ENCODE measurements at regions not wholly inside any gene's neighbourhood (a gene's known extent, or its start where the extent isn't known, plus 50 kb on each side); places are given as distances from the start of the nearest gene placed in this dataset.
A peak's percentile ranks its signal among the peaks of the same experiment; 100 is the strongest.

GRCh38 chr6:85355816-85356215 lies 94.1 kb upstream of the NT5E start:
- no peak overlapping the region for H3K9ac ChIP-seq (ENCODE audit: low read length)
- H3K4me1 ChIP-seq (ENCODE audit: control insufficient read depth, low read depth, low read length), result no peaks in the 10 kb centered on the region
- no peak overlapping the region for H2BK5ac ChIP-seq (ENCODE audit: low read length)
- no peak overlapping the region for H4K5ac ChIP-seq (ENCODE audit: low read length)
- H3K23ac ChIP-seq (ENCODE audit: low read length), result no peak overlapping the region
- H3K4ac ChIP-seq (ENCODE audit: low read depth, low read length), result no peak overlapping the region
- H3K18ac ChIP-seq (ENCODE audit: low read length), result no peak overlapping the region
- no peaks in the 10 kb centered on the region for H3K27me3 ChIP-seq (ENCODE audit: insufficient read depth, low read length, poor library complexity)
- no peaks in the 10 kb centered on the region for H3K79me1 ChIP-seq (ENCODE audit: low read length)
- no peak overlapping the region for H2BK15ac ChIP-seq (replicated peaks; ENCODE audit: low read depth)
- no peak overlapping the region for H2BK120ac ChIP-seq (ENCODE audit: low read depth, low read length)
- H2AK5ac ChIP-seq (ENCODE audit: low read length), result no peak overlapping the region
- no CpG with 5 or more reads among the region's 2 CpGs for WGBS (ENCODE audit: extremely low coverage, insufficient coverage, low lambda C conversion rate)
- no peak overlapping the region for H3K27ac ChIP-seq (ENCODE audit: low read depth, low read length)
- H3K79me2 ChIP-seq (ENCODE audit: control insufficient read depth, insufficient read depth, low read length), result no peaks in the 10 kb centered on the region
- no peak overlapping the region for H3K4me2 ChIP-seq (ENCODE audit: low read length)
- H3K4me3 ChIP-seq (ENCODE audit: low read length), result no peak overlapping the region
- H3K56ac ChIP-seq (ENCODE audit: low read length), result no peak overlapping the region
- H3K36me3 ChIP-seq (ENCODE audit: control insufficient read depth, insufficient read depth, low read length), result no peaks in the 10 kb centered on the region
- no peak for DNase-seq
- no peak overlapping the region for H4K8ac ChIP-seq (ENCODE audit: low read depth, low read length)

DNA sequence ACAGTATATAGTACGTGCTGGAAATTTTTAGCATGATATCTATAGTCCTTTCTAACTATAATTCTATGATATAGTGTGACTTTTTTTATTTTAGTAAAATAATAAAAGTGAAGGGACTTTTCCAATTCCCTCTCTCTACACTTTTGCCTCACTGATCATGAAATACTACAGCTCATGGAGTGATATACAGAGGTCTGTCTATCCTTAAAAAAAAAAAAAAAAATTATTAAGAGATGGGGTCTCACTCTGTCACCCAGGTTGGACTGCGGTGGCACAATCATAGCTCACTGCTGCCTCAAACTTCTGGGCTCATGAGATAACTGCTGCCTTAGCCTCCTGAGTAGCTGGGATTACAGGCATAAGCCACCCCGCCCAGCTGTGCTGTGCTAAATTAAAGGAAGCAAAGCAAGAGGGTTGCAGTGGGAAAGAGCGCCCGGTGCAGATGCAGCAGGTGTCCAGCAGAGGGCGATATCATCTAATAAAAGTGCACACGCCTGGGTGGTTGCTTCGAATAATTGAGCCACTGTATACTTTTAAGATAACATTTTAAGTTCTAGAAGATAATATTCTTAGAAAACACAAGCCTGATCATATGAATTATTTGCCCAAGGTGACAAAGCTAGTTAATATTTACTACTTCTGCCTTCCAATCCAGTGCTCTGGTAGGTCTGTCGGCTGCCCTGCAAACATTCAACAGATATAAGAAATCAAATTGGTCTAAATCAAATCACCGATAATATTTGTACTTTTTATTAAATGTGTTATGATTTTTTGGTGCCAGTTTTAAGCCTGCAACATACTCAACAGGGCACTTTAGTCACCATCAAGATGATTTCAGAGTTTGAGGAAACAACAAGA lies 94.9 kb upstream of the NT5E start:
- Histone ChIP-seq H3K4ac (ENCODE audit: low read depth, low read length) (no peak overlapping the region), H3K27me3 (ENCODE audit: insufficient read depth, low read length, poor library complexity) (no peaks in the 10 kb centered on the region), H3K79me1 (ENCODE audit: low read length) (no peaks in the 10 kb centered on the region), H2BK15ac (replicated peaks; ENCODE audit: low read depth) (no peak overlapping the region), H2AK5ac (ENCODE audit: low read length) (no peak overlapping the region), H4K8ac (ENCODE audit: low read depth, low read length) (no peak overlapping the region), H3K4me1 (ENCODE audit: control insufficient read depth, low read depth, low read length) (no peaks in the 10 kb centered on the region), H3K23ac (ENCODE audit: low read length) (no peak overlapping the region), H3K4me3 (ENCODE audit: low read length) (no peak overlapping the region), H4K5ac (ENCODE audit: low read length) (no peak overlapping the region), H3K27ac (ENCODE audit: low read depth, low read length) (no peak overlapping the region), H3K79me2 (ENCODE audit: control insufficient read depth, insufficient read depth, low read length) (no peaks in the 10 kb centered on the region), H2BK5ac (ENCODE audit: low read length) (no peak overlapping the region), H3K36me3 (ENCODE audit: control insufficient read depth, insufficient read depth, low read length) (no peaks in the 10 kb centered on the region), H3K4me2 (ENCODE audit: low read length) (no peak overlapping the region), H3K56ac (ENCODE audit: low read length) (no peak overlapping the region), H3K9ac (ENCODE audit: low read length) (no peak overlapping the region), H2BK120ac (ENCODE audit: low read depth, low read length) (no peak overlapping the region), H3K18ac (ENCODE audit: low read length) (no peak overlapping the region)
- peak; percentile 70 for DNase-seq
- WGBS (ENCODE audit: extremely low coverage, insufficient coverage, low lambda C conversion rate), result no CpG with 5 or more reads among the region's 10 CpGs

DNA sequence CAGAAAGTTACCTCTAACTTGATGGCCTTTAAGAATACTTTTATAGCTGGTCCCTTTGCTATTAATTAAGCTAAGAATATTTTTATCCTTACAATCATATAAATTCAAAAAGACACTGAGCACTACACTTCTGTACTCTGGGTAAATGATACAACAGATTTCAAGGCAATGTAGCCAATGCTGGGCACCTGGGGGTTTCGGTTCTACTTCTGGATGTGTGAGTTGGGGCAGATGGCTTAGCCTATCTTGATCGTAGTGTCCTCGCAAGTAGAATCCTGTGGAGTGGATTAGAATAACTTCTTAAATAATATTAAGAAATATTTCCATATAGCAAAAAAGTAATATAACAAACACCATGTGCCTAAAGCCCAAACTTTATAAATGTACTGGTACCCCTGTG lies 96.9 kb upstream of the NT5E start:
- Histone ChIP-seq H2BK15ac (replicated peaks; ENCODE audit: low read depth) (no peak overlapping the region), H3K4me3 (ENCODE audit: low read length) (no peak overlapping the region), H2BK120ac (ENCODE audit: low read depth, low read length) (no peak overlapping the region), H3K4ac (ENCODE audit: low read depth, low read length) (no peak overlapping the region), H3K36me3 (ENCODE audit: control insufficient read depth, insufficient read depth, low read length) (no peaks in the 10 kb centered on the region), H3K79me2 (ENCODE audit: control insufficient read depth, insufficient read depth, low read length) (no peaks in the 10 kb centered on the region), H3K56ac (ENCODE audit: low read length) (no peak overlapping the region), H2BK5ac (ENCODE audit: low read length) (no peak overlapping the region), H3K27me3 (ENCODE audit: insufficient read depth, low read length, poor library complexity) (no peaks in the 10 kb centered on the region), H4K8ac (ENCODE audit: low read depth, low read length) (no peak overlapping the region), H3K27ac (ENCODE audit: low read depth, low read length) (no peak overlapping the region), H3K18ac (ENCODE audit: low read length) (no peak overlapping the region), H3K9ac (ENCODE audit: low read length) (no peak overlapping the region), H3K23ac (ENCODE audit: low read length) (no peak overlapping the region), H3K79me1 (ENCODE audit: low read length) (no peaks in the 10 kb centered on the region), H2AK5ac (ENCODE audit: low read length) (no peak overlapping the region), H4K5ac (ENCODE audit: low read length) (no peak overlapping the region), H3K4me1 (ENCODE audit: control insufficient read depth, low read depth, low read length) (no peaks in the 10 kb centered on the region), H3K4me2 (ENCODE audit: low read length) (no peak overlapping the region)
- no CpG with 5 or more reads among the region's 3 CpGs for WGBS (ENCODE audit: extremely low coverage, insufficient coverage, low lambda C conversion rate)
- DNase-seq, result no peak

DNA sequence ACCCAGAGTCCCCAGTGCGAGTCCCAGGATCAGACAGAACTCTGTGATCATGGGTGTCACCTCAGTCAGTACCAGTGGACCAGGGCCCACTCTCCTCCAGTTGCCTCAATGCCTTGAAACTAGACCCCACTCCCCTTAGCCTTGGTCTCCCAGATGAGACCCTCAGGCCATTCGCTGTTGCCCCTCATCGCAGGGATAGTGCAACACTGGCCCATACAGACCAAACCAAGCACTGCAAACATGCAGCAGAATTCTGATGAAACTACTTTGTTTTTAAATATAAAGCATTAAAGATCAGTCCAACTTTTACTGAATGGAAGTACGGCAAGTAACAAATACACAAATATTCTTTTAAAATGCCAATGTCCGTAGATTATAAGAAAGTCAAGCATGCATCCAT lies 101.2 kb upstream of the NT5E start:
- no peak overlapping the region for H4K5ac ChIP-seq (ENCODE audit: low read length)
- no peak overlapping the region for H3K9ac ChIP-seq (ENCODE audit: low read length)
- no peaks in the 10 kb centered on the region for H3K36me3 ChIP-seq (ENCODE audit: control insufficient read depth, insufficient read depth, low read length)
- no peak overlapping the region for H3K56ac ChIP-seq (ENCODE audit: low read length)
- WGBS (ENCODE audit: extremely low coverage, insufficient coverage, low lambda C conversion rate), result no CpG with 5 or more reads among the region's 5 CpGs
- no peaks in the 10 kb centered on the region for H3K4me1 ChIP-seq (ENCODE audit: control insufficient read depth, low read depth, low read length)
- H3K27ac ChIP-seq (ENCODE audit: low read depth, low read length), result no peak overlapping the region
- no peaks in the 10 kb centered on the region for H3K79me1 ChIP-seq (ENCODE audit: low read length)
- H2BK120ac ChIP-seq (ENCODE audit: low read depth, low read length), result no peak overlapping the region
- no peak overlapping the region for H2BK15ac ChIP-seq (replicated peaks; ENCODE audit: low read depth)
- no peak overlapping the region for H3K4me2 ChIP-seq (ENCODE audit: low read length)
- H3K18ac ChIP-seq (ENCODE audit: low read length), result no peak overlapping the region
- H3K4ac ChIP-seq (ENCODE audit: low read depth, low read length), result no peak overlapping the region
- H3K79me2 ChIP-seq (ENCODE audit: control insufficient read depth, insufficient read depth, low read length), result no peaks in the 10 kb centered on the region
- no peak overlapping the region for H3K4me3 ChIP-seq (ENCODE audit: low read length)
- no peaks in the 10 kb centered on the region for H3K27me3 ChIP-seq (ENCODE audit: insufficient read depth, low read length, poor library complexity)
- H2BK5ac ChIP-seq (ENCODE audit: low read length), result no peak overlapping the region
- no peak overlapping the region for H3K23ac ChIP-seq (ENCODE audit: low read length)
- DNase-seq, result peak; percentile 21
- H2AK5ac ChIP-seq (ENCODE audit: low read length), result no peak overlapping the region
- H4K8ac ChIP-seq (ENCODE audit: low read depth, low read length), result no peak overlapping the region

- H4K8ac ChIP-seq (ENCODE audit: low read depth, low read length), result no peak overlapping the region
- no peak overlapping the region for H2BK15ac ChIP-seq (replicated peaks; ENCODE audit: low read depth)
- H2AK5ac ChIP-seq (ENCODE audit: low read length), result no peak overlapping the region
- H4K5ac ChIP-seq (ENCODE audit: low read length), result no peak overlapping the region
- H3K4me3 ChIP-seq (ENCODE audit: low read length), result no peak overlapping the region
- no peak overlapping the region for H3K9ac ChIP-seq (ENCODE audit: low read length)
- H3K27ac ChIP-seq (ENCODE audit: low read depth, low read length), result no peak overlapping the region
- no peaks in the 10 kb centered on the region for H3K36me3 ChIP-seq (ENCODE audit: control insufficient read depth, insufficient read depth, low read length)
- H3K4me1 ChIP-seq (ENCODE audit: control insufficient read depth, low read depth, low read length), result no peaks in the 10 kb centered on the region
- no peak overlapping the region for H2BK5ac ChIP-seq (ENCODE audit: low read length)
- no peak overlapping the region for H3K56ac ChIP-seq (ENCODE audit: low read length)
- WGBS (ENCODE audit: extremely low coverage, insufficient coverage, low lambda C conversion rate), result no CpG with 5 or more reads among the region's 1 CpG
- H3K27me3 ChIP-seq (ENCODE audit: insufficient read depth, low read length, poor library complexity), result no peaks in the 10 kb centered on the region
- no peak overlapping the region for H3K4me2 ChIP-seq (ENCODE audit: low read length)
- no peaks in the 10 kb centered on the region for H3K79me2 ChIP-seq (ENCODE audit: control insufficient read depth, insufficient read depth, low read length)
- DNase-seq, result no peak
- no peak overlapping the region for H2BK120ac ChIP-seq (ENCODE audit: low read depth, low read length)
- H3K23ac ChIP-seq (ENCODE audit: low read length), result no peak overlapping the region
- no peaks in the 10 kb centered on the region for H3K79me1 ChIP-seq (ENCODE audit: low read length)
- no peak overlapping the region for H3K18ac ChIP-seq (ENCODE audit: low read length)
- H3K4ac ChIP-seq (ENCODE audit: low read depth, low read length), result no peak overlapping the region
Observed at GRCh38 chr6:85347812-85348211, 102.1 kb upstream of the NT5E start.

DNA sequence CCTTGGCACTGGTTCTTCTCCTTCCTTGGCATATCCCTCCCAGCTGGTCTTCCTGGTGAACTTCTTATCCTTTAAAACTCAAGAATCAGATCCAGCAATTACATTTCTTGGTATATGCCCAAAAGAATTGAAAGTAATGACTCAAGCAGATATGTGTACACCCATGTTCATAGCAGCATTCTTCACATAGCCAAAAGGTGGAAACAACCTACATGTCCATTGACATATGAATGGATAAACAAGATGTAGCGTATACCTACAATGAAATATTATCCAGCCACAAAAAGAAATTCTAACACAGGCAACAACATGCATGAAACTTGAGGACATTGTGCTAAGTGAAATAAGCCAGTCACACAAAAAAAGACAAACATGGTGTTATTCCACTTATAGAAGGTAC lies 103.7 kb upstream of the NT5E start:
- Histone ChIP-seq H3K27ac (ENCODE audit: low read depth, low read length) (no peak overlapping the region), H3K23ac (ENCODE audit: low read length) (no peak overlapping the region), H2BK15ac (replicated peaks; ENCODE audit: low read depth) (no peak overlapping the region), H3K4me1 (ENCODE audit: control insufficient read depth, low read depth, low read length) (no peaks in the 10 kb centered on the region), H2BK5ac (ENCODE audit: low read length) (no peak overlapping the region), H4K5ac (ENCODE audit: low read length) (no peak overlapping the region), H3K56ac (ENCODE audit: low read length) (no peak overlapping the region), H4K8ac (ENCODE audit: low read depth, low read length) (no peak overlapping the region), H3K27me3 (ENCODE audit: insufficient read depth, low read length, poor library complexity) (no peaks in the 10 kb centered on the region), H3K4me3 (ENCODE audit: low read length) (no peak overlapping the region), H3K18ac (ENCODE audit: low read length) (no peak overlapping the region), H2AK5ac (ENCODE audit: low read length) (no peak overlapping the region), H3K4ac (ENCODE audit: low read depth, low read length) (no peak overlapping the region), H3K9ac (ENCODE audit: low read length) (no peak overlapping the region), H3K36me3 (ENCODE audit: control insufficient read depth, insufficient read depth, low read length) (no peaks in the 10 kb centered on the region), H2BK120ac (ENCODE audit: low read depth, low read length) (no peak overlapping the region), H3K4me2 (ENCODE audit: low read length) (no peak overlapping the region), H3K79me2 (ENCODE audit: control insufficient read depth, insufficient read depth, low read length) (no peaks in the 10 kb centered on the region), H3K79me1 (ENCODE audit: low read length) (no peaks in the 10 kb centered on the region)
- no peak for DNase-seq
- WGBS (ENCODE audit: extremely low coverage, insufficient coverage, low lambda C conversion rate), result no CpG with 5 or more reads among the region's 1 CpG
